ENCODE measurements at regions not wholly inside any gene's neighbourhood (a gene's known extent, or its start where the extent isn't known, plus 50 kb on each side); places are given as distances from the start of the nearest gene placed in this dataset.
A peak's percentile ranks its signal among the peaks of the same experiment; 100 is the strongest.

GRCh38 chr6:2507521-2508037 lies 243.1 kb downstream of the MYLK4 start:
- TF ChIP-seq CTCF (IDR thresholded peaks at IDR 0.05; ENCODE audit: partially characterized antibody, unreplicated experiment): no peak
- no peak overlapping the region for H3K4me3 Mint-ChIP-seq (ENCODE audit: unreplicated experiment)
- DNase-seq: no peak
- H3K36me3 Mint-ChIP-seq (ENCODE audit: unreplicated experiment): no peaks in the 10 kb centered on the region
- no peaks in the 10 kb centered on the region for H3K9me3 Mint-ChIP-seq (ENCODE audit: unreplicated experiment)
- no peak overlapping the region for H3K27ac Mint-ChIP-seq (ENCODE audit: unreplicated experiment)
- H3K27me3 Mint-ChIP-seq (ENCODE audit: unreplicated experiment): no peaks in the 10 kb centered on the region
- no peaks in the 10 kb centered on the region for H3K4me1 Mint-ChIP-seq (ENCODE audit: low read depth, unreplicated experiment)

GRCh38 chr6:2507016-2507415 lies 243.7 kb downstream of the MYLK4 start:
- DNase-seq: no peak
- TF ChIP-seq CTCF (IDR thresholded peaks at IDR 0.05; ENCODE audit: partially characterized antibody, unreplicated experiment): no peak
- no peaks in the 10 kb centered on the region for H3K27me3 Mint-ChIP-seq (ENCODE audit: unreplicated experiment)
- H3K36me3 Mint-ChIP-seq (ENCODE audit: unreplicated experiment): no peaks in the 10 kb centered on the region
- no peak overlapping the region for H3K27ac Mint-ChIP-seq (ENCODE audit: unreplicated experiment)
- no peaks in the 10 kb centered on the region for H3K4me1 Mint-ChIP-seq (ENCODE audit: low read depth, unreplicated experiment)
- H3K9me3 Mint-ChIP-seq (ENCODE audit: unreplicated experiment): no peaks in the 10 kb centered on the region
- H3K4me3 Mint-ChIP-seq (ENCODE audit: unreplicated experiment): no peak overlapping the region

GRCh38 chr6:2505624-2506023 lies 245.1 kb downstream of the MYLK4 start:
- Mint-ChIP-seq H3K27ac (ENCODE audit: unreplicated experiment) (no peak overlapping the region), H3K4me1 (ENCODE audit: low read depth, unreplicated experiment) (no peaks in the 10 kb centered on the region), H3K36me3 (ENCODE audit: unreplicated experiment) (no peaks in the 10 kb centered on the region), H3K9me3 (ENCODE audit: unreplicated experiment) (no peaks in the 10 kb centered on the region), H3K4me3 (ENCODE audit: unreplicated experiment) (no peak overlapping the region), H3K27me3 (ENCODE audit: unreplicated experiment) (no peaks in the 10 kb centered on the region)
- peak; percentile 65 for TF ChIP-seq CTCF (IDR thresholded peaks at IDR 0.05; ENCODE audit: partially characterized antibody, unreplicated experiment)
- peak; percentile 33 for DNase-seq

- Mint-ChIP-seq H3K9me3 (ENCODE audit: unreplicated experiment) (no peaks in the 10 kb centered on the region), H3K27me3 (ENCODE audit: unreplicated experiment) (no peaks in the 10 kb centered on the region), H3K4me3 (ENCODE audit: unreplicated experiment) (no peak overlapping the region), H3K27ac (ENCODE audit: unreplicated experiment) (no peak overlapping the region), H3K4me1 (ENCODE audit: low read depth, unreplicated experiment) (no peaks in the 10 kb centered on the region), H3K36me3 (ENCODE audit: unreplicated experiment) (no peaks in the 10 kb centered on the region)
- no peak for DNase-seq
- no peak for TF ChIP-seq CTCF (IDR thresholded peaks at IDR 0.05; ENCODE audit: partially characterized antibody, unreplicated experiment)
Measured at GRCh38 chr6:2504495-2505064, 246.1 kb downstream of the MYLK4 start.

GRCh38 chr6:2503816-2504494 lies 246.8 kb downstream of the MYLK4 start:
- Mint-ChIP-seq H3K36me3 (ENCODE audit: unreplicated experiment) (no peaks in the 10 kb centered on the region), H3K4me3 (ENCODE audit: unreplicated experiment) (no peak overlapping the region), H3K4me1 (ENCODE audit: low read depth, unreplicated experiment) (no peaks in the 10 kb centered on the region), H3K27me3 (ENCODE audit: unreplicated experiment) (no peaks in the 10 kb centered on the region), H3K9me3 (ENCODE audit: unreplicated experiment) (no peaks in the 10 kb centered on the region), H3K27ac (ENCODE audit: unreplicated experiment) (no peak overlapping the region)
- no peak for TF ChIP-seq CTCF (IDR thresholded peaks at IDR 0.05; ENCODE audit: partially characterized antibody, unreplicated experiment)
- DNase-seq: no peak
